ENCODE measurements at regions not wholly inside any gene's neighbourhood (a gene's known extent, or its start where the extent isn't known, plus 50 kb on each side); places are given as distances from the start of the nearest gene placed in this dataset.
A peak's percentile ranks its signal among the peaks of the same experiment; 100 is the strongest.

DNA sequence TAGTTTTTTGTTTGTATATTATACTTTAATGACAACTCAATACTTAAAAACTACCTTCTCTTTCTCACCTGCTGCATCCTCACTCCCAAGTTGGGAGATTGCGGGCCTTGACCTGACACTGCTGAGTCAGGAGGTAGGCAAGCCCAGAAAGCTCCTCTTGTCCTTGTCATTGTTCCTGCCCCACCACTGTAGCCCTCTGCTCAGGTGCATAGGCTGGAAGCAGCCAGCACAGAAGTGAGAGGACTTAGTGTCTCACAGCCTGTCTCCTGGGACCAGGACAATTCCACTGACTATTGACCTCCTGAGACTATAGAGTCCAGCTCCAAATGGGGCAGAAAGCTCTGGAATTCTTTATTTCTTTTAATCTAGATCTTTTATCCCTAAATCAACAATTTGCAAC, 123.5 kb upstream of the NDP start:
- Mint-ChIP-seq H3K4me1 (no peaks in the 10 kb centered on the region), H3K27ac (no peak overlapping the region), H3K36me3 (peaks cover 0 to 4% (median 0%) of the 10 kb centered on the region in 3 donors), H3K9me3 (no peaks in the 10 kb centered on the region), H3K27me3 (no peaks in the 10 kb centered on the region), H3K4me3 (no peak overlapping the region)
- no peak for DNase-seq
- POLR2A ChIA-PET = no interaction called here
- no peak for ATAC-seq

DNA sequence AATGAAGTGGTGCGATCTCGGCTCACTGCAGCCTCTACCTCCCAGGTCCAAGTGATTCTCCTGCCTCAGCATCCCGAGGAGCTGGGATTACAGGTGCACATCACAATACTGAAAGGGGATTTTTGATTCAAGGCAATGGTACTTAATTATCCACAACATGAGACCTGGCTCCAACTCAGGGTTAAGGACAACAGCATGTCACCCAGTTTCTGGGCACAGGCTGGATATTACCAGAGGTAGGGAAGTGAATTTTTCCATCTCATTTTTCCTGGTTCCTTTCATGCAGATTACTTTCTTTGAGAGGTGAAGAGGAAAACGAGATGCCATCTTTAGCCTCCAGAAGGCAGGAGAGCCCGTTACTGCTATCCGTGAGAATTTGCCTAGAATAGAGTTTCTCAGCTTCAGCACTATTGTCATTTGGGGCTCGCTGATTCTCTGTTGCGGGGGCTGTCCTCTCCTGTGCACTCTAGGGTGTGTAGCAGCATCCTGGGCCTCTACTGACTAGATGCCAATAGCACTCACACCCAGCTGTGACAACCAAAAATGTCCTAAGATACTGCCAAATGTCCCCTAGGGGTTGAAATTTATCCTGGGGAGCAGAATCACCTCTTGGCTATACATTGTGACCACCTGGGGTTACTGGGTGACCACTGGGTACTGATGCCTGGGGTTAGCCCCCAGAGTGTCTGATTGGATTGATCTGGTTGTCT, 121.8 kb upstream of the NDP start:
- no peak for ATAC-seq
- no peak for DNase-seq
- Mint-ChIP-seq H3K9me3 (no peaks in the 10 kb centered on the region), H3K36me3 (peaks cover 0 to 4% (median 0%) of the 10 kb centered on the region in 3 donors), H3K27me3 (no peaks in the 10 kb centered on the region), H3K4me3 (no peak overlapping the region), H3K27ac (no peak overlapping the region), H3K4me1 (no peaks in the 10 kb centered on the region)
- POLR2A ChIA-PET = interaction anchor here (0.7 kb wide), 1 partner anchor 212 kb away, joined by 4 read pairs; no protein-coding TSS in a partner anchor

DNA sequence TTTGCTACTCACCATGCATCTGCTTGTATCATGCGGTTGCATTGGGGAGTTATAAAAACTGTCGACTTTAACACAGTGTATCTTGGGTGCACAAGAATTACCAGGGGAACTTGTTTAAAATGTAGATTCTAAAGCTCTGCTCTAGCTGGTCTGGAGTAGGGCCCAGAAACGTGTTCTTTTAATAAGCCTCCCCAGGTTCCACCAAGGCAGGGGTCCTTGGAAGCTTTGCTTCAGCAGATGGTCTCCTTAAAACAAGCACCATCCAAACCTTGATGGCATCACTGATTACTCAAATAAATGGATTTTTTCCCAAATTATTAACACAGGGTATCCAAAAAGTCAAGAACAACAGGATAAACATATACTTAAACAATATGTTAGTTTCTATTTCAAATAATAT, 120.2 kb upstream of the NDP start:
- H3K27ac Mint-ChIP-seq = no peak overlapping the region
- POLR2A ChIA-PET = no interaction called here
- ATAC-seq (no peak), DNase-seq (no peak)
- no peaks in the 10 kb centered on the region for H3K27me3 Mint-ChIP-seq
- H3K36me3 Mint-ChIP-seq = no peaks in the 10 kb centered on the region
- H3K4me1 Mint-ChIP-seq = no peaks in the 10 kb centered on the region
- no peaks in the 10 kb centered on the region for H3K9me3 Mint-ChIP-seq
- no peak overlapping the region for H3K4me3 Mint-ChIP-seq

DNA sequence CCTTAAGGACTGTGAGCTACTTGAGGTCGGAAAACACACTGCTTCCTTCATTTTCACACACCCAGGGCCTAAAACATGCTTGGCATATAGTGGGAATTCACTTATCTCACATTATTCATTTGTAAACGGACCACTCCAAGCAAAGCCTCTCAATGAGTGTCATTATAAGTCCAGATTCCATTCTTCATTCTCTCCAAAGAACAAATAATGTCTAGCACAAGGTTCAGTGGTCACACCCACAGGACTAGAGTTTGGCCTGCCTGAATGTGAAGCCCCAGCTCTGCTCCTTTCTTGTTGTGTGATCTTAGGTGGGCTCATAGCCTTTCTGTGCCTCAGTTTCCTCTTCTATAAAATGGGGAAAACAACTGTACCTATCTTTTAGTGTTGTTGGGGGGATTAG, 119.6 kb upstream of the NDP start:
- DNase-seq (no peak), ATAC-seq (no peak)
- POLR2A ChIA-PET = interaction anchor here (0.6 kb wide), 1 partner anchor 12 kb away, joined by 4 read pairs; no protein-coding TSS in a partner anchor
- Mint-ChIP-seq H3K27me3 (no peaks in the 10 kb centered on the region), H3K9me3 (no peaks in the 10 kb centered on the region), H3K4me1 (no peaks in the 10 kb centered on the region), H3K36me3 (no peaks in the 10 kb centered on the region), H3K4me3 (no peak overlapping the region), H3K27ac (no peak overlapping the region)

DNA sequence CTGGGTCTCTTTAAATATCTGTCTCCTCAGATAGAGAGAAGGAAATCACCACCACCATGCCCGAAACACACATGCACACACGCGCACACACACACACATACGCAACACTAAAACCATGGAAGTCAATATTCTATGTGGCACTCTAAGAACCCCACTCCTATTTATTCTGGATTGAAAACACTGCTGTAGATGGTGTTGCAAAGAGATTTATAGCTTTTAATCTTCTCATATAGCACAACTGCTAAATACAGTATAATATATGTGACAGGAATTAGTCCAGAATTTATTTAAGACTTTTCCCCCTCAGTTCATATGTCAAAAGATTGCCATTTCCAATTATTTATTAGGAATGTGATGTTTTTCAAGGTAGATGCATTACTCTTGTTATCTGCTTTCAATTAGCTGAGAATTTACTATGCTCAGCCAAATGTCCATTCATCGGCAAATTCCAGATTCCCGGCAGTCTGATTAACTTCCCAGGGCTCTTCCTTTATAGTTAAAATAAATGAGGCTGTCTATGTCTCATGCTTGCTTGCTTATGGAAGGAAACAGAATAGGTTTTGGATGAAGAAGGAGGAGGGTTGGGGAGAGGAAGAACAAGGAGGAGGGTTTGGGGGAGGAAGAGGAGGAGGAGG, 115.4 kb upstream of the NDP start:
- Mint-ChIP-seq H3K27ac (peak overlapping the region in 1 of 10 donors; percentile 25), H3K27me3 (no peaks in the 10 kb centered on the region), H3K36me3 (no peaks in the 10 kb centered on the region), H3K4me3 (no peak overlapping the region), H3K4me1 (no peaks in the 10 kb centered on the region), H3K9me3 (no peaks in the 10 kb centered on the region)
- POLR2A ChIA-PET = no interaction called here
- no peak for DNase-seq
- ATAC-seq = no peak

DNA sequence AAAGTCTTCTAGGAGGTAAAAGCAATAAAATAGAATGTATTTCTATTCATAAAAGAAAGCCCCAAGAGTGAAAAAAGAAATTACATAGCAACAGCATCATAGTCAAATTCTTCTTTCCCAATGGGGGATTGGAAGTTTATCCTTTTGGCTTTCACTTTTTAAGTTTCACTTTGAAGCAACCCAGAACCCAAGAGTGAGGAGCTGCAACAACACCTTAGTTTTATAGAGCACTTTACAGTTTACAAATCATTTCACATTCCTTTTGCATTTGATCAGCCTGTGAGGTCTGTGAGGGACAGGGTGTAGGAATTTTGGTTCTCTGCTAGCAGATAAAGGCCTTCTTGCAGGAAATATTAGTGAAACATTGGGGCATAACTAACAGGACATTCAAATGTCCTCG, 112.0 kb upstream of the NDP start:
- Mint-ChIP-seq H3K36me3 (peaks cover 0 to 8% (median 0%) of the 10 kb centered on the region in 3 donors), H3K27me3 (no peaks in the 10 kb centered on the region), H3K9me3 (peaks cover 0 to 2% (median 0%) of the 10 kb centered on the region in 9 donors), H3K27ac (no peak overlapping the region), H3K4me3 (no peak overlapping the region), H3K4me1 (no peaks in the 10 kb centered on the region)
- POLR2A ChIA-PET = no interaction called here
- ATAC-seq = no peak
- no peak for DNase-seq

DNA sequence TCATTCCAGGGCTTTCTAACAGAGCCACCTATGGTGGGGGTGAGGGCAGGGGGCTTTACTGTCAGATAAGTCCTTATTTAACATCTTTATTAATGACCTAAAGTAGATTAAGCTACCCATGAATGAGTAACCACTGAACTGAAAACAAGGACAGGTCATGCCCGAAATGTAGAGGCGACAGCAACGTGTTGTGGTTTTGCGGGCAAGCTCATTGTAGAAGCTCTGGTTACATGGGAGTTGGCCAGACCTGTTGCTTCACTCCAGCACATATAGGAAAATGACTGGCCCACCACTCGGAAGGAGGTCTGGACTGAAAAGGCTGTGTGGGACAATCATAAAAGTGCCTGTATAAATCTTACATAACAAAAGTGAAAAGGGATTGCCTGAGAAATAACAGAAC, 109.6 kb upstream of the NDP start:
- POLR2A ChIA-PET = no interaction called here
- H3K4me3 Mint-ChIP-seq = no peak overlapping the region
- peaks cover 0 to 12% (median 2%) of the 10 kb centered on the region in 9 donors for H3K9me3 Mint-ChIP-seq
- H3K4me1 Mint-ChIP-seq = no peaks in the 10 kb centered on the region
- H3K27ac Mint-ChIP-seq = no peak overlapping the region
- ATAC-seq (no peak), DNase-seq (no peak)
- H3K36me3 Mint-ChIP-seq = peaks cover 0 to 16% (median 0%) of the 10 kb centered on the region in 3 donors
- H3K27me3 Mint-ChIP-seq = no peaks in the 10 kb centered on the region

DNA sequence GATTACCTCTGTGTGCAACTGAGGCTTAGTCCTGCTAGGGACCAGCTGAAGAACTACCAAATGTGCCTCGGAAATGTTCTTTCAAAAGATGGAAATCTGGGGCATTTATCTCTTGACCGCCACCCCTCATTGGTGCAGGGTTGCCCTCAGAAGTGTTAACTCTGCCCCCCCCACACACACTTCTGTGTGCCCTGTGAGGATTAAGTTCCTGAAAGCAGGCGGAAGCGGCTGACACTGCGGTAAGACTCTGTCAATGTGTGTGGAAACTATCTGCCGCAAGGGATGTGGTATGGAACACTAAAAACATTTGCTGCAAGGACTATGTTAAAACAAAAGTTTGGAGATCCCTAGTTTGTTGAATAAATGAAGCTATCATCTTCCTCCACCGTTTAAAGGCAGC, 106.9 kb upstream of the NDP start:
- Mint-ChIP-seq H3K4me3 (no peak overlapping the region), H3K4me1 (peaks cover 0 to 4% (median 2%) of the 10 kb centered on the region in 4 donors), H3K36me3 (peaks cover 0 to 21% (median 4%) of the 10 kb centered on the region in 3 donors), H3K27ac (no peak overlapping the region), H3K27me3 (no peaks in the 10 kb centered on the region), H3K9me3 (peaks cover 0 to 24% (median 7%) of the 10 kb centered on the region in 9 donors)
- ATAC-seq (no peak), DNase-seq (no peak)
- POLR2A ChIA-PET = interaction anchor here (0.7 kb wide), 1 partner anchor 13 kb away, joined by 4 read pairs; no protein-coding TSS in a partner anchor

DNA sequence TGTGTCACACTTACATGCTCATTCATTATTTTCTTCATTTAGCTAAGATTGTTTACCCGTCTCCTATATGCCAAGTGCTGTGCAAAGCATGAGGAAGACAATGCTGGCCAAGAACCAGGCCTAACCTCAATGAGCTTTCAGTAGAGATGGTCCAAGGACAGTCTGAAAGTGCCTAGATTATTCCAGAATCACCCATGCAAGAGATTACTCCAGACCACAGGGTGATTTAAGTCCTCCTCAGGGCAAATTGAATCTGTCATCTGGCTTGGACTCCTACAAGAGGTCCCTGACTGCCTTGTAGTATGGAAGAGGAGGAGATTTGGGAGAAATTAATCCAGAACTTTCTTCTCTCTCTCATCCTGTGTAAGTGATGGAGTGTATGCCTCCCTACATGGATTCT, 99.4 kb upstream of the NDP start:
- H3K27me3 Mint-ChIP-seq = peaks cover 0 to 2% (median 0%) of the 10 kb centered on the region in 5 donors
- POLR2A ChIA-PET = no interaction called here
- H3K27ac Mint-ChIP-seq = no peak overlapping the region
- ATAC-seq = no peak
- peaks cover 0 to 10% (median 3%) of the 10 kb centered on the region in 9 donors for H3K9me3 Mint-ChIP-seq
- peaks cover 0 to 8% (median 3%) of the 10 kb centered on the region in 3 donors for H3K36me3 Mint-ChIP-seq
- H3K4me3 Mint-ChIP-seq = no peak overlapping the region
- no peak for DNase-seq
- H3K4me1 Mint-ChIP-seq = peaks cover 0 to 4% (median 2%) of the 10 kb centered on the region in 4 donors

DNA sequence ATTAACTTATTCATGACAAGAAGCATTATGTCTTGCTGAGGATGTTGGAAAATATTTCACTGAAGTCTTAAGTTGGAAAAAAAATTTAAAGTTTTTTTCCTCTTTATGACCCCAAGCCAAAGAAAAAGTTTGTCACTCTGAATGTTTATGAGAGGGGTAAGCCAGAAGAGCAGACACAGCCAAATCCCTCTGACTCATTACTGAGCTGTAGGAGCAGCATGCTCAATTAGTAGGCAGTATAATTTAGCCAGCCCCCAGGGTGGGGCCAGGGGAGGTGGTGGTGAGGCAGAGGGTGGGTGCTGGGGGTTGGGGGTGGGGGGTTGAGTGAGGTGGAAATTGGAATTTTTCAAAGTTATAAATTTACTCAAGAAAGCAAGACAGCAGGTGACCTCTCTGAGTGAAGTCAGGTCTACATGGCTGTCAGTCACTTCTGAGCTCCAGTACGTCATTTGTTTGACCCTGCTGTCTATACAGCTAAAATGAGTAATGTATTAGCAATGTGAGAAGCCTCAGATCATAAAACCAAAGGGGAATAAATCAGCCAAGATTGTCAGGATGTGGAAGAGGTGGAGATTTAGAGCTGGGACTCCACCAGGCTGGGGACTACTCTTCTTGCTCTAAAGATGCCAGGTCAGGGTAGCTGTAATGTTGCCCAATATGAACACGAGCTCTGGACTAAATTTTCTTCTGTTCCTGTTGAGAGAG, 98.8 kb upstream of the NDP start:
- Mint-ChIP-seq H3K4me1 (peaks cover 0 to 4% (median 2%) of the 10 kb centered on the region in 4 donors), H3K36me3 (peaks cover 0 to 7% (median 0%) of the 10 kb centered on the region in 3 donors), H3K27ac (no peak overlapping the region), H3K4me3 (no peak overlapping the region), H3K27me3 (peaks cover 0 to 2% (median 0%) of the 10 kb centered on the region in 5 donors), H3K9me3 (peaks cover 0 to 4% (median 0%) of the 10 kb centered on the region in 9 donors)
- no peak for ATAC-seq
- POLR2A ChIA-PET = no interaction called here
- no peak for DNase-seq

DNA sequence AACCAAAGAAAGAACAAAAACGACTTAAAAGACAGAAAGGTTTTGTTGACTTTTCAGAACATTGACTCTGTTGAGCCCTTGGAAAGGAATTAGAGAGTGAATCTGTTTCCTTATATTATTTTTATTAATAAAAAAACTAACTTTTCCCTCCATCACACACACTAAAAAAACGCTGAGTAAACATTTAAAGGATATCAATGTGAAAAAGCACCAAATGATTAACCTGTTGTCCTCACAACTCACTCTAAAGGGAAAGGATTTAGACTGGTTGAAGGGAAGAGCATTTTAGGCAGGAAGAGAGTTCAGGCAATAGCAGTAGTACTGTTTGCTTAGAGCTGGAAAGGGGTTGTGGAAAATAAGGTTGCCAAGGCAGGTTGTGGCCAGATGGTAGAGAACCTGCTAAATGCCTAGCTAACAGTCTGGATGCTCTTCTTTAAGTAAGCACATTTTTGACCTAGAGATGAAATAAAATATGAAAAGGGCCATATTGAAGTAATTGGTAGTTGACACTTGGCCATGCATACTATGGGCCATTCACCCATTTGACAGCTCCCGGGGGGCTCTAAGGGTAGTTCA, 98.0 kb upstream of the NDP start:
- no peak for DNase-seq
- H3K4me3 Mint-ChIP-seq = no peak overlapping the region
- H3K27ac Mint-ChIP-seq = no peak overlapping the region
- H3K36me3 Mint-ChIP-seq = peaks cover 0 to 10% (median 0%) of the 10 kb centered on the region in 3 donors
- peaks cover 0 to 3% (median 0%) of the 10 kb centered on the region in 9 donors for H3K9me3 Mint-ChIP-seq
- no peak for ATAC-seq
- H3K4me1 Mint-ChIP-seq = peaks cover 0 to 2% (median 0%) of the 10 kb centered on the region in 4 donors
- peaks cover 0 to 2% (median 0%) of the 10 kb centered on the region in 5 donors for H3K27me3 Mint-ChIP-seq
- POLR2A ChIA-PET = no interaction called here

DNA sequence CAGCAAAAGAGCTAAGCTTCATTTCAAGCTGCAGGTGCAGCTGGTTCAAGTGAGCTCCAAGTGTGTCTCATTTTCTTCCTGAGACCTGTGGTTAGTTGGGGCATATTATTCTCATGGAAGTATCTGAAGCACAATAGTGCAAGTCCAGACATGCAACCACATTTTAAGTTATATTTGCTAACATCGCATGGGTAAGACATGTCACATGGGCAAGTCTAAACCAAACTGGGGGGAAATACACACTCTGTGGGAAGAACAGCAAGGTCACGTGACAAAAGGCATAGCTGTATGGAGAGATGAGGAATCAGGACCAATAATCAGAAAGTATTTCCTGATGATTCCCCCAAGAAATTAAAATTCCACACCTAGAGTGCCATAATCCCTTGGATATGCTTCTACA, 94.9 kb upstream of the NDP start:
- H3K27ac Mint-ChIP-seq = no peak overlapping the region
- DNase-seq (no peak), ATAC-seq (no peak)
- POLR2A ChIA-PET = interaction anchor here (0.5 kb wide), 1 partner anchor 683 kb away, joined by 7 read pairs; no protein-coding TSS in a partner anchor
- H3K27me3 Mint-ChIP-seq = no peaks in the 10 kb centered on the region
- no peaks in the 10 kb centered on the region for H3K4me1 Mint-ChIP-seq
- peaks cover 0 to 10% (median 2%) of the 10 kb centered on the region in 3 donors for H3K36me3 Mint-ChIP-seq
- H3K9me3 Mint-ChIP-seq = peaks cover 0 to 3% (median 0%) of the 10 kb centered on the region in 9 donors
- no peak overlapping the region for H3K4me3 Mint-ChIP-seq

DNA sequence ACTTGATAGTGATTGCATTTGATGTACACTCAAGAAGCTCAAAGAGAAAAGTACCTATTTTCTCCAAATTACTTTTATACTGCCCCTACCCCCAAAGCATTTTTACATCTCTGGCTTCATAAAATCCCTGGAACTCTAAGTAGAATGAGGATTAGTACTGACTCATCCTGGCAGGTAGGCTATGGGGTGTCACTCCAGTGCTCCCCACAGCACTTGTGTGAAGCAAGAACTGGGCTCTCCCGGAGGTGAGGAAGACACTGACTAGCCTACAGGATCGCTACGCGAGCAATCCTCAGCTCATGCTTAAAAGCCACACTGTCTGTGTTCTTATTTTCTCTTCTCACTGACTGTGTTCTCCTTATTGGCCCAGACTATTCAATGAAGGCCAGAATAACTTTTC, 90.4 kb upstream of the NDP start:
- Mint-ChIP-seq H3K27ac (no peak overlapping the region), H3K4me1 (no peaks in the 10 kb centered on the region)

More for the DNA sequence above, 90.4 kb upstream of the NDP start:
- H3K4me3 Mint-ChIP-seq = no peak overlapping the region
- peaks cover 0 to 10% (median 2%) of the 10 kb centered on the region in 3 donors for H3K36me3 Mint-ChIP-seq
- H3K9me3 Mint-ChIP-seq = peaks cover 0 to 3% (median 0%) of the 10 kb centered on the region in 9 donors
- H3K27me3 Mint-ChIP-seq = no peaks in the 10 kb centered on the region
- ATAC-seq (no peak), DNase-seq (no peak)
- POLR2A ChIA-PET = no interaction called here
